IMR-90 (cell line): ENCODE measurements at regions not wholly inside any gene's neighbourhood (a gene's known extent, or its start where the extent isn't known, plus 50 kb on each side); places are given as distances from the start of the nearest gene placed in this dataset.

Experiments used
- ATAC-seq: fragments of 200-7000 bp; cut with Tn5 transposase; 2 replicates; pipeline ENCODE4 v1.9.1; 2020; ENCODE audit warnings: low read depth, mild to moderate bottlenecking, moderate library complexity
- BruUV-seq: library from RNA; stranded (reverse); fragments of 400-500 nt; replicated peaks from 2 replicates; lab custom pipeline; 2021; lab: Mats Ljungman, UMichigan
- CTCF ChIA-PET: fragments of 300-600 bp; formaldehyde crosslinking; extraction: SDS; loops from one replicate; lab custom pipeline; 2021; ENCODE audit warnings: antibody characterized with exemption; lab: Yijun Ruan, JAX
- POLR2A ChIA-PET: fragments of 300-600 bp; sonication (Branson Sonifier 250); formaldehyde crosslinking; loops from one replicate; lab custom pipeline; 2022; ENCODE audit warnings: antibody characterized with exemption; ENCODE audit not compliant: unreplicated experiment; lab: Charles Lee
- DNase-seq: peaks from one replicate; pipeline ENCODE4 v3.0.0; 2013
- H2AFZ ChIP-seq: replicated peaks from 2 replicates; pipeline ENCODE3; 2013; ENCODE audit warnings: low read length, mild to moderate bottlenecking; ENCODE audit not compliant: poor library complexity
- H2AK5ac ChIP-seq: 2 replicates; pipeline ENCODE4 v1.6.1; 2013; ENCODE audit warnings: low read depth, low read length, inconsistent platforms
- H2AK9ac ChIP-seq: replicated peaks from 2 replicates; pipeline ENCODE3; 2013; ENCODE audit warnings: mild to moderate bottlenecking, low read depth, low read length, moderate library complexity; ENCODE audit not compliant: poor library complexity
- H2BK120ac ChIP-seq: 2 replicates; pipeline ENCODE4 v1.6.1; 2013; ENCODE audit warnings: low read depth, low read length, inconsistent platforms
- H2BK15ac ChIP-seq: 3 replicates; pipeline ENCODE4 v1.6.1; 2013; ENCODE audit warnings: low read depth, low read length, inconsistent platforms
- H2BK20ac ChIP-seq: 2 replicates; pipeline ENCODE4 v1.6.1; 2013; ENCODE audit warnings: low read depth, mild to moderate bottlenecking, inconsistent platforms, low read length, moderate library complexity
- H2BK5ac ChIP-seq: 2 replicates; pipeline ENCODE4 v1.6.1; 2013; ENCODE audit warnings: mild to moderate bottlenecking, low read depth, low read length, inconsistent platforms; ENCODE audit not compliant: poor library complexity, severe bottlenecking
- H3K14ac ChIP-seq: replicated peaks from 2 replicates; pipeline ENCODE4 v1.6.1; 2013; ENCODE audit warnings: low read depth, low read length, inconsistent platforms
- H3K18ac ChIP-seq: 2 replicates; pipeline ENCODE4 v1.6.1; 2013; ENCODE audit warnings: low read depth, low read length, control low read depth
- H3K23ac ChIP-seq: 2 replicates; pipeline ENCODE4 v1.6.1; 2013; ENCODE audit warnings: low read depth, low read length, inconsistent platforms
- H3K27ac ChIP-seq: 2 replicates; pipeline ENCODE4 v1.5.1; 2013; ENCODE audit warnings: mild to moderate bottlenecking, control low read depth, low read length; ENCODE audit not compliant: insufficient read depth
- H3K27me3 ChIP-seq: 2 replicates; pipeline ENCODE4 v1.6.1; 2013; ENCODE audit warnings: low read length; ENCODE audit not compliant: control insufficient read depth, insufficient read depth
- H3K36me3 ChIP-seq: 2 replicates; pipeline ENCODE4 v1.6.1; 2013; ENCODE audit warnings: low read length, mixed read lengths; ENCODE audit not compliant: control insufficient read depth, insufficient read depth
- H3K4ac ChIP-seq: 2 replicates; pipeline ENCODE4 v1.6.1; 2013; ENCODE audit warnings: low read depth, low read length, inconsistent platforms
- H3K4me1 ChIP-seq: 2 replicates; pipeline ENCODE4 v1.6.1; 2013; ENCODE audit warnings: low read length, mixed read lengths; ENCODE audit not compliant: control insufficient read depth, insufficient read depth
- H3K4me2 ChIP-seq: 2 replicates; pipeline ENCODE4 v1.6.1; 2013; ENCODE audit warnings: low read depth, mild to moderate bottlenecking, control low read depth, low read length, moderate library complexity
- H3K4me3 ChIP-seq: 2 replicates; pipeline ENCODE4 v1.5.1; 2013; ENCODE audit warnings: low read depth, mild to moderate bottlenecking, control low read depth, low read length, moderate library complexity; ENCODE audit not compliant: insufficient read depth
- H3K56ac ChIP-seq: 2 replicates; pipeline ENCODE4 v1.6.1; 2013; ENCODE audit warnings: low read length, inconsistent platforms; ENCODE audit not compliant: insufficient read depth; ENCODE audit errors: extremely low read depth
- H3K79me1 ChIP-seq, 2 experiments: 2 replicates each; pipeline ENCODE4 v1.6.1; 2013; ENCODE audit warnings: low read length in 2 of 2, inconsistent platforms in 1 of 2, low read depth in 1 of 2
- H3K9ac ChIP-seq: 2 replicates; pipeline ENCODE4 v1.6.1; 2013; ENCODE audit warnings: low read depth, low read length, control low read depth
- H3K9me1 ChIP-seq: 2 replicates; pipeline ENCODE4 v1.6.1; 2013; ENCODE audit warnings: low read length, inconsistent platforms; ENCODE audit not compliant: insufficient read depth
- H3K9me3 ChIP-seq: 2 replicates; pipeline ENCODE4 v1.6.1; 2013; ENCODE audit warnings: low read length; ENCODE audit not compliant: control insufficient read depth, insufficient read depth
- H4K20me1 ChIP-seq: 2 replicates; pipeline ENCODE4 v1.6.1; 2013; ENCODE audit warnings: low read length, inconsistent platforms; ENCODE audit not compliant: insufficient read depth
- H4K5ac ChIP-seq: 2 replicates; pipeline ENCODE4 v1.6.1; 2013; ENCODE audit warnings: mild to moderate bottlenecking, low read depth, low read length, control low read depth
- H4K8ac ChIP-seq, 2 experiments: 2 replicates each; pipeline ENCODE4 v1.6.1; 2013; ENCODE audit warnings: low read depth in 2 of 2, low read length in 2 of 2, control low read depth in 1 of 2, inconsistent platforms in 1 of 2
- H4K91ac ChIP-seq: 2 replicates; pipeline ENCODE4 v1.6.1; 2013; ENCODE audit warnings: low read depth, low read length, inconsistent platforms; ENCODE audit not compliant: insufficient read depth
- CEBPB ChIP-seq: IDR thresholded peaks from 2 replicates; pipeline ENCODE4 v1.6.1; 2012; ENCODE audit warnings: low read depth, low read length, improper control_type of control experiment
- CHD1 ChIP-seq: IDR thresholded peaks from 2 replicates; pipeline ENCODE4 v1.6.1; 2012; ENCODE audit warnings: low read depth, low read length, improper control_type of control experiment
- CTCF ChIP-seq: conservative IDR thresholded peaks from 2 replicates; pipeline ENCODE4 v1.5.1; 2012; ENCODE audit warnings: mild to moderate bottlenecking, low read depth, low read length, improper control_type of control experiment
- FOS ChIP-seq: fragments of 150-350 bp; IDR thresholded peaks from 2 replicates; pipeline ENCODE4 v1.6.1; 2016; ENCODE audit warnings: low read depth, low read length
- MAFK ChIP-seq: IDR thresholded peaks from 2 replicates; pipeline ENCODE4 v1.6.1; 2012; ENCODE audit warnings: low read depth, low read length, improper control_type of control experiment
- MAZ ChIP-seq: IDR thresholded peaks from 2 replicates; pipeline ENCODE4 v1.6.1; 2012; ENCODE audit warnings: low read depth, mild to moderate bottlenecking, low read length, improper control_type of control experiment, moderate library complexity, borderline replicate concordance
- MXI1 ChIP-seq: IDR thresholded peaks from 2 replicates; pipeline ENCODE4 v1.6.1; 2012; ENCODE audit warnings: low read depth, mild to moderate bottlenecking, low read length, moderate library complexity, borderline replicate concordance
- NFE2L2 ChIP-seq: fragments of 150-350 bp; IDR thresholded peaks from 2 replicates; pipeline ENCODE4 v1.6.1; 2016; ENCODE audit warnings: low read depth, mild to moderate bottlenecking, low read length
- POLR2A ChIP-seq: IDR thresholded peaks from 2 replicates; pipeline ENCODE4 v1.6.1; 2012; ENCODE audit warnings: mild to moderate bottlenecking, low read depth, low read length
- RCOR1 ChIP-seq: IDR thresholded peaks from 2 replicates; pipeline ENCODE4 v1.6.1; 2012; ENCODE audit warnings: mild to moderate bottlenecking, low read length, improper control_type of control experiment; ENCODE audit not compliant: insufficient replicate concordance
- SMC3 ChIP-seq: fragments of 150-350 bp; IDR thresholded peaks from 2 replicates; pipeline ENCODE4 v1.6.1; 2016; ENCODE audit warnings: low read depth, mild to moderate bottlenecking, antibody characterized with exemption, low read length, moderate library complexity
- WGBS, 2 experiments: methylation state at CpG; one replicate each; pipeline versions ENCODE4 v1.1.5 to v1.1.7; 2013; ENCODE audit warnings: missing lambda C conversion rate in 2 of 2; ENCODE audit not compliant: insufficient read length in 1 of 2; ENCODE audit errors: extremely low coverage in 2 of 2; 5-methylcytosine and 5-hydroxymethylcytosine counted together
- dilution Hi-C: fragments of 300-500 bp; cut with HindIII; formaldehyde crosslinking; loops from one replicate; pipeline ENCODE4 v1.14.3; 2018; ENCODE audit warnings: low sequenced_read_pairs; ENCODE audit not compliant: unreplicated experiment
- in situ Hi-C: fragments of 300-500 bp; cut with MboI; formaldehyde crosslinking; loops from 3 replicates; pipeline ENCODE4 v1.14.3; 2019; ENCODE audit warnings: low sequenced_read_pairs, inconsistent platforms, mixed read lengths
- intact Hi-C: fragments of 100-400 bp; cut with micrococcal nuclease; formaldehyde crosslinking; loops from 2 replicates; pipeline ENCODE4 v1.10.0; 2022

DNA sequence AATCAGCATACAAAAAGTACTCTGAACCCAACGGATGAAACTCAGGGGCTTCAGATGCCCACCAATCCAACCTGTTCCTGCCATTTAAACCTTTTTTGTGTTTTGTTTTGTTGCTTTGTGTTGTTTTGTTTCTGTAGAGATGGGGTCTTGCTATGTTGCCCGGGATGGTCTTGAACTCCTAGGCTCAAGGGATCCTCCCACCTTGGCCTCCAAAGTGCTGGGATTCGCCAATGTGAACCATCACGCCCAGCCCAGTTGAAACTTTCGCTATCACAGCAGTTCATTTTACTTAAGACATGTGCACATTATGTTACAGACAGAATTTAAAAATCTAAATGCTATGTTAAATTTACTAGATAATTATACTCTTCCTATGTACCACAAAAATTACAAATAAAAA lies 101.6 kb downstream of the SKIDA1 start:
- H2BK5ac ChIP-seq, result no peak overlapping the region
- H3K56ac ChIP-seq, result no peak overlapping the region
- H3K4ac ChIP-seq, result no peak overlapping the region
- H2AK9ac ChIP-seq, result no peak overlapping the region
- peaks cover 9% of the 10 kb centered on the region for H3K9me3 ChIP-seq
- no peak overlapping the region for H3K14ac ChIP-seq
- ChIA-PET CTCF (no interaction called here), POLR2A (no interaction called here)
- no peak overlapping the region for H4K5ac ChIP-seq
- no peak overlapping the region for H3K18ac ChIP-seq
- H4K20me1 ChIP-seq, result no peaks in the 10 kb centered on the region
- no peak overlapping the region for H2BK120ac ChIP-seq
- ATAC-seq (no peak), DNase-seq (no peak)
- no peak overlapping the region for H2AFZ ChIP-seq
- TF ChIP-seq SMC3 (no peak), CEBPB (no peak), CTCF (no peak), NFE2L2 (no peak), MXI1 (no peak), FOS (no peak), RCOR1 (no peak), MAZ (no peak), MAFK (no peak), CHD1 (no peak), POLR2A (no peak)
- H4K8ac ChIP-seq, result no peak overlapping the region
- H2BK20ac ChIP-seq, result no peak overlapping the region
- intact Hi-C loops, result loop anchor here (5.0 kb wide), 1 partner anchor 33 kb away; no protein-coding TSS in a partner anchor
- no peak overlapping the region for H3K27ac ChIP-seq
- H3K36me3 ChIP-seq, result no peaks in the 10 kb centered on the region
- in situ Hi-C loops, result no loop called here
- H3K4me2 ChIP-seq, result no peak overlapping the region
- no peaks in the 10 kb centered on the region for H3K9me1 ChIP-seq
- H3K27me3 ChIP-seq, result no peaks in the 10 kb centered on the region
- BruUV-seq, result no TSS peak
- dilution Hi-C loops, result no loop called here
- H3K79me1 ChIP-seq, result no peaks in the 10 kb centered on the region
- no peak overlapping the region for H3K23ac ChIP-seq
- WGBS, 2 experiments, result no CpG with 5 or more reads among the region's 5 CpGs
- no peak overlapping the region for H2AK5ac ChIP-seq
- no peaks in the 10 kb centered on the region for H3K4me1 ChIP-seq
- no peak overlapping the region for H4K91ac ChIP-seq
- no peak overlapping the region for H3K9ac ChIP-seq
- no peak overlapping the region; the same call in 2 of the 3 replicates for H2BK15ac ChIP-seq
- H3K4me3 ChIP-seq, result no peak overlapping the region
